ENCODE measurements at regions not wholly inside any gene's neighbourhood (a gene's known extent, or its start where the extent isn't known, plus 50 kb on each side); places are given as distances from the start of the nearest gene placed in this dataset.
A peak's percentile ranks its signal among the peaks of the same experiment; 100 is the strongest.

DNA sequence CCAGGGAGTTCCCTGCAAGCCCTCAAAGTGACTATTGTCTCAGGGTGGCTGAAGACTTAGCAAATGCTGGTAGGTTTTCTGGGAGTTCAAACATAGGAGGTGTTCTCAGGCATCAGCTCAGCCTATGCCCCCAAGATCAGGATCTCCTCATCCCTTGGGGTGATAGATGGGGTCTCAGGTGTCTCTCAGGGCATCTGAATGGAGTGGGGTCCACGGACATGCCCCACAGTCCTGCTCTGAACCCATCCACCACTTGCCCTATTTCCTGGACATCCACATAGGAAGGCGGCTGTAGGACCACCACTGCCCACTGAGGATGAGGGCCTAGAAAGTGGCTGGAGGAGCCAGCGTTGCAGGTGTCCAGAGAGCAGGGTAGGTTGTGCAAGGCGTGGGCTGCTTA, 287.0 kb upstream of the CXCR4 start:
- no peak for DNase-seq (ENCODE audit: low read depth in 2 of 2)

DNA sequence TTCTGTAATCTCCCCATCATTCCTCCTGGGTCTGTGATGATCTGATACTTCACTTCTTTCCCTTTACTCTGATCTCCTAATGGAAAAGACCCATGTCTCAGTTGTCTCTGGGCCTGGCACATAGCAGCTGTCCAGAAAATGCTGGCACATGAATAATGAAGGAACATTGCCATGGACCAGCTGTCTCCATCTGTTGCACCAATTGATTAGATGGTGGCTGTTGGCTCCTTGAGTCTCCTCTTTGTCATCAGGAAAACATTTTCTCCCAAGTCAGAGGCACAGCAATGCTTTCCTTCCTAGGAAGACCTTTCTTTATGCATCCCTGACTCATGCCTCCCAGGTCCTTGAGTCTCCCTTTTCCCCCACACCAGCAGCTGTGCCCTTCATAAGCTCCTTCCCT, 286.2 kb upstream of the CXCR4 start:
- no peak for DNase-seq (ENCODE audit: low read depth in 2 of 2)

DNA sequence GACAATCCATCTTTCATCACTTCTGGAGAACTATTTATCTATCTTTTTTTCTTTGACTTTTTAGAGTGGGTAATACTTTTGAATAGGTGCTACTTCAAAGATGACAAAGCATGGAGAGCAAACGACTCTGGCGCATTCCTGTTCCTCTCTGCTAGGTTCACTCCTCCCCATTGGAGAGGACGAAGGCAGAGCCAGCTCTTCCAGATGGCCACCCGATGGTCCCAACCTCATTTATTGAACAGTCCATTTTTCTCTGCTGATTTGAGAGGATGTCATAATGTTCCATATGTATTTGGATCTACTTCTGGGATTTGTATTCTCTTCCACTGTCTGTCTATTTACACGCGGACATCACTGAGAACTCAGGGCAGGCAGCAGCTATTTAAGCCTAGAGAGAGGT, 284.3 kb upstream of the CXCR4 start:
- no peak for DNase-seq (ENCODE audit: low read depth in 2 of 2)

DNA sequence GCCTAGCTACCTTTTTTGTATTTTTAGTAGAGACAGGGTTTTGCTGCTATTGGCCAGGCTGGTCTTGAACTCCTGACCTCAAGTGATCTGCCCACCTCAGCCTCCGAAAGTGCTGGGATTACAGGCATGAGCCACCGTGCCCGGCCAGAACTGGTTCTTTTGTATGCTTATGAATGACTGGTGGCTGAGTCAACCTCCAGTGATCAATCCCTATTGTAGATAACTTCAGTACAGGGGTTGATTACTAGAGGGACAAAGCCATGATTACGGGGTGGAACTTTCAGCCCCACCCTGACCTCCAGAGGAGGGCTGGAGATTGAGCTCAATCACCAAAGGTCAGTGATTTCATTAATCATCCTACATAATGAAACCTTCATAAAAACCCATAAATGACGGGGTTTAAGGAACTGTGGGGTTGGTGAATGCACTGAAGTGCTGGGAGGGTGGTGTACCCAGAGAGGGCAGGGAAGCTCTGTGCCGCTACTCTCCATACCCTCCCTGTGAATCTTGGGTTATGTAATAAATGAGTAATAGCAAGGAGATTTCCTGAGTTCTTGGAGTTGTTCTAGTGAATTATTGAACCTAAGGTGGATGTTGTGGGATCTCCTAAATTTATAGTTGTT, 281.8 kb upstream of the CXCR4 start:
- DNase-seq (ENCODE audit: low read depth in 2 of 2): no peak

DNA sequence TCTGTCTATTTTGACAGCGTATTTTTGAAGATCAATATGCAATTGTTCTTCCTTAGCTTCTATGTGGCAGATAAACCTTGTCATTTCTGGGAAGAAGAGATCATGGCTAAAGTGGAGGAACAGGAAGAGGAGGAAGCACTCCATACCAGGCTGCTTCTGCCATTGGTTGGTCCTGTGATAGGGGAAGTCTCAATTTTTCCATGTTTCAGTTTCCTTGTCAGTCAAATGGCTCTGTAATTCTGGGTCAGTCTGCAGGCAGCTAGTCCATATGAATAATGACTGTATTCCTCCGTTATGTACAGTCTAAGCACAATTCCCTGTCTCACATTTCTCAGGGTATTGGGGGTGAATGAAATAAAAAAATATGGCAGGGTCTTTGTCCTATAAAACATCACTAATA, 277.6 kb upstream of the CXCR4 start:
- no peak for DNase-seq (ENCODE audit: low read depth in 2 of 2)

DNA sequence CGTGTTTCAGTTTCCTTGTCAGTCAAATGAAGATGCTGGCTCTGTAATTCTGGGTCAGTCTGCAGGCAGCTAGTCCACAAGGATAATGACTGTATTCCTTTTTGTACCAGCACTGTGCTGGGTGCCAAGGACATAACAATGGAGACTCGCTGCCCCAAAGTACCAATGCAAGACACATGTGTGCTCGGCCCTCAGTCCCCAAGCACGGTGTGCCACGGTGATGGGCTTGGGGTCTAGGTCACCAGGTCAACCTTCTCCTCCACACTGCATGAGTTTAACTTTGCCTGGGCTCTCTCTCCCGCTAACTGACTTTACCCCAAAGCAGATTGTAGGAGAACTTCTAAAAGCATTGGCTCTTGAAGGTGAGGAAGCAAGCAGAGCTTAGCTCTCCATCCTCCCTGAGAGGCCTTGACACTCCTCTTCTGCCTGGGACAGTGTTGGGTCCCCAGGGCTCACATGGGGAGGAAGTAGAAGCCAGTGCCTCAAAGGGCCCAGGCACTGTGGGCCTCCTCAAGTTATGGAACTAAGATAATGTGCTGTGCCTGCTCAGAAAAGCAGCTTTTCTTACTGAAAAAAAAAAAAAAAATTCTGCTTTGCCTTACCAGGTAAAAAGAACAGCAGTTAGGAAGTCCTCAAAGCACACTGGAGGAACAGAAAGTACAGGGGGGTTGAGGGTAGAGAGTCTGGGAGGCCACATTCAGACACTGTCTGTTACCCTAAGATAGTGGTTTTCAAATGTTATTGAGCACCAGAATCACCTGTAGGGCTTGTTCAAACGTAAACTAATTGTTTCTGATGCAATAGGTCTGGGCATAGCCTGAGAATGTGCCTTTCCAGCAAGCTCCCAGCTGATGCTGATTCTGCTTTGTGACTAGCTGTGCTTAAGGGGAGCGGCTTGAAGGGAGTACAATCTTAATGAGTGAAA, 276.4 kb upstream of the CXCR4 start:
- DNase-seq (ENCODE audit: low read depth in 2 of 2): no peak

DNA sequence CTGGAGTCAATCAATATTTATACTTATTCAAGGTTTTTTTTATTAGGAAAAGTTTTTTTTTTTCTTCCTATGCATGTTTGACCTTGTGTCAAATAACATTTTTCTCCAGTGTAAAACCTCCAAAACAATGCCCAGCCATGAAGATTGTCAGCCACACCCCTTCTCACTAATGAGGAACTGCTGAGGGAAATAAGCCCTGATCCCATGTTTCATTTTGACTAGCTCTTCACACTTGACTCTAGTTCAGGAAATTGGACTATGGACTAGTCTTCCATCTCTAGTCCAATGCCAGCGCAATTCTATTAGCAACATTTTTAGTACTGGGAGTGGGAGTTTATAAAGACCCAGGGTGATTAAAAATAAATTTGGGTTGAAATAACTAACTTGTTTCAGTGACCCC, 275.6 kb upstream of the CXCR4 start:
- no peak for DNase-seq (ENCODE audit: low read depth in 2 of 2)

DNA sequence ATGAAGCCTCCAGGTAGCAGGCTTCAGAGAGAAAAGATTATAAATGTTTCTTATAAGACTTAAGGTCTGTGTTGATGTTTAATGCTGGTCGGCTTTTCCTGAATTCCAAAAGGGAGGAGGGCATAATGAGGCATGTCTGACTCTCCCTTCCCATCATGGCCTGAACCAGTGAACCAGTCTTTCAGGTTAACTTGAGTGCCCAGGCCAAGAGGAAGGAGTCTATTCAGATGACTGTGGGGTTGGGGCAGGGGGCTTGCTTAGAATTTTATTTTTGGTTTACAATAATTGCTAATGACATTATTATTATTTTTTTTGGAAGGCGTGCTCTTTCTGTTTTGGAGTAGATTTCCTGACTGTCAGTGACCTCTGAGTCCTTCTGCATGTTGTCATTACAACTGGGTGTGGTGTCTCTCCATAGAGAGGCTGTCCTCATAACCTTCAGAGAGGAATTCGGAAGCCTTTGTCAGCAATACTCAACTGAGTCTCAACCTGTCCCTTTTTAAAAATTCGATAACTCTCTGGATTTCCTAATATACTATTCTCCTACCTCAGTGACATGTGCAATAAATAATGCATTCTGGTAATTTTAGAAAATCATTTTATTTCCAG, 275.1 kb upstream of the CXCR4 start:
- DNase-seq (ENCODE audit: low read depth in 2 of 2): no peak

DNA sequence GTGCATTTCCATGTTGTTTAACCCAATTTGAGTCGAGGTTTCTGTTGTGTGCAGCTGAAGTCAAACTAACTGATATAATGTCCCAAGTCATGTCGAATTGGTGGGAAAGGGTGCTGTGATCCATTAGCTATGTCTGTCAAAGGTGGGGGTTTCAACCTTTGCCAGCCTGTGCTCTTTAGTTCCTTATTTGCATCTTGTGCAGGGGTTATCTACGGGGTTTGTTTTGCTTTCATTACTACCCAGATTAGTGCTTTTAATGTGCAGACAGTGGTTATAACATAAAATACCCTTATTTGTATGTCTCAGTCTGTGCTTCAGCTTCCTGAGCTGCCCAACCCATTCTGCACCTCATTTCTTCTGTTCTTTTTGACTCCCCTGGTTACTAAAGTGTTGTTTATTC, 271.9 kb upstream of the CXCR4 start:
- DNase-seq (ENCODE audit: low read depth in 2 of 2): no peak

DNA sequence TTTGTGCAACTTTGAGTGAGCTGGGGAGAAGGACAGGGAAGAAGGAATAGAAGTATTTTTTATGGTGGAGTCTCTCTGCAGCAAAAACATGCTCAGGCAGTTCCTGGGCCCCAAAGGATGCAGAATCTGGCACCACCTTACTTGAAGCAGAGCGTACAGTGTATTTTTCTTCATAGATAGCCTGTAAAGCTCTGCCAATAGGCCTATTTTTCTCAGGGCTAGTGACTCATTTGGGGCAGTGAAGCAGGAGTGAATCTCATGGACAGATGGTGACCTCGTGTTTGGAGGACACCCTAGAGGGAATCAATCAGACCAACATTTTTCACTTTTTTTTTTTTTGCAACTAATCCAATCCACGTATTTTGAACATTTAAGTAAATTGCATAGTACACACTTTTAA, 268.1 kb upstream of the CXCR4 start:
- no peak for DNase-seq (ENCODE audit: low read depth in 2 of 2)

DNA sequence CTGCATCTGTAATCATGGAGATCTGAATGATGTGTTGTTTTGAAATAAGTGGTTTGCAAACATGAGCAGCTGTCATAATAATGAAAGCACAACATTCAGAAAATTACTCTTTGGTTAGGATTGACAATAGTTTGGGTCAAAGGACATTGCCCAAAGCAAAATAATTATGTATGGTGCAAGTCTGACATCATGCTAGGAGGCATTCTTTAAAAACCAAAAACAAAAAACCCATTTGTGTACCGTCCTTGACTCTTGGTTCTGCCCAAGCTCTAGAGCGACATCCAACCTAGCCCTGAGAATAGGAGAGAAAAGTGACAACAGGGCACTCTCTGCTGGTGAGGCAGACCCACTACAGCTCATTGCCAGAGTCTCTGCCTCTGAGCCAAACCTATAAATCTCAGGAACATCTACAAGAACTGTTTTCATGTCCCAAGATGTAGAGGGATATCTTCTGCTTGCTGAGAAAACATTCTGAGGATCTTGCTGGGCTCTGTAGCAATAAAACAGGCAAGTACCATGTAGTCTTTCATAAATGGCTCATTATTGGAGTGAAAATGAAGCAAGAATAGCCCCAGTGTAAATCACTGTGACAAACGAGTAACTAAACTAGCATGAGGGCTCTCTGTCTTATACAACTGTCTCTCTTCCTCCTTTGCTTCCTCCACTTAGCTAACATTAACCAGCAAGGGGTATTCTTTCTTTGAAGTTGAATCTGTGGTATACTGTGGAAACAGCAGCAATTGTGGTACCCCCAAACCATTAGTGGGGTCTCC, 266.8 kb upstream of the CXCR4 start:
- peak in 1 of 2 donors; percentile 31 for DNase-seq (ENCODE audit: low read depth in 2 of 2)

DNA sequence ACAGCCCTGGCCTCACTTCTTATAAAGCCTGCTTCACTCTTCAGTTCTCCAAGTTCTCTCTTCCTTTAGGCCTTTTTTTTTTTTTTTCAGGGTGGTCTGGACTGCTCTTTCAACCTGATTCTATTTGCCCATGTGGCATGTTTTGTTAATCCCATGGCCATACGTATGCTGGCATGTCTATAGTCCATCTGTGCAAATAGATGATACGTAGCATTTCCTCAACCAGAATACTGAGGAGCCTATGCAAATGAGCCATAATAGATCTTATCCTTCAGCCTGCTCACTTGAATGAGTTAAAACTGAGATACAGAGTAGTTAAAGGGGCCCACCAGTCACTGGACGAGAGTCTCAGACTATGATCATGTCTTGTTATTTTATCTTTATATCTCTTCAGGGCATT, 265.2 kb upstream of the CXCR4 start:
- no peak for DNase-seq (ENCODE audit: low read depth in 2 of 2)

DNA sequence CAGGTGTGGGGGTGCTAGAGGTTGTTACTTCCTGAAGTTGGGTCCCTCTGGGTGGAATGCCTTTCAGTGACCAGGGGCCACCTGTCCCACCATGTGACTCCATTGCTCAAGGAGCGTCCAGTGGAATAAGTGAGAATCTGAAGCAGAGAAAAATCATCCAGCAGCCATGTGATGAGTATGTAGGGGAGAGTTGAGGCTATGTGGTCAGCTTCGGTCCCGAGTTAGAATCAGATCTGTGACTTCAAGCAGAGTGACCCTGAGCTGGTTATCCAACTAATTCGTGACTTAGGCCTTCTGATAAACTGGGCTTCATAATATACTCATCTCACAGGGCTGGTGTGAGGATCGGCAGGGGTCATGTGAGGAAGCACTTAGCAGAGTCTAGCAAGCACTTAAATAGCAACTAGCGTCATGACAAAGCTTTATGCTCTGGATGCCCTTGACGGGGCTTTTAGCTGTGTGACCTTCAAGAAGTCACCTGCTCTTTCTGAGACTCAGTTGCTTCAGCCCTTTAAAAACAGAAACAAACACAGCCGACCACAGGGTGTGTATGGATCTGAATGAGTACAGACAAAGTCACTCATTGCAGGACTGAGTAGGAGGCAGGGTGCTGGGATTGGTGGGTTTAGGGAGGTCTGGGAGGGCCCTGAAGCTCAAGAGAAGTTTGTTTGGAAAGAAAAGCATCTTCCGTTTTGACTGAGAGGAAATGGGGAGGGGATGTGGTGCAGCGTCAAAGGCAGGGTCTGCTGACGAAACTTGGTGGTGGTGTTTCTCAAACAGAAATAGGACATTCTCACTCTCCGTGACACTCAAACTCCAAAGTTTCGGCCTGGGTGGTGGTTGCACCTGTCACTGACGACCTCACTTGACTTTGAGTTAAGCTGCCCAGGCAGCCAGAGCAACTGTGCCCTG, 264.0 kb upstream of the CXCR4 start:
- peak; percentile 57 to 81 for DNase-seq (ENCODE audit: low read depth in 2 of 2)

DNA sequence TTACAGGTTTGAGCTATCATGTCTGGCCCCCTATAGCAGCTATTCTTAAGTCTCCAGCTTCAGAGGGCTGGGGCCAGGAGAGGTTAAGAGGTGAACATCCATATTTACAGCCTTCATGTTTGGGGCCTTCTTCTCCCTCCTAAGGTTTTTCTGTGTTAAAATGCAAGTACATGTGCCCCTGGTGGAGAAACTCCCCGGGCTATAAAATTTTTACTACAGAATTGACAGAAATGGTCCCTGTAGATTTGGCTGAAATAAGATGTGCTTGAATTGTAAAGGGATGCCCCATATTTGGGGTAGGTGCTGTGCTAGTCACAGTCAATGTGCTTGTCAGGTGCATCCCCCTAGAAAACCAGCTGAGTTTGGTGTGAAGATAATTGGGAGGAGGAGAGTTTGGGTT, 263.3 kb upstream of the CXCR4 start:
- DNase-seq (ENCODE audit: low read depth in 2 of 2): no peak

DNA sequence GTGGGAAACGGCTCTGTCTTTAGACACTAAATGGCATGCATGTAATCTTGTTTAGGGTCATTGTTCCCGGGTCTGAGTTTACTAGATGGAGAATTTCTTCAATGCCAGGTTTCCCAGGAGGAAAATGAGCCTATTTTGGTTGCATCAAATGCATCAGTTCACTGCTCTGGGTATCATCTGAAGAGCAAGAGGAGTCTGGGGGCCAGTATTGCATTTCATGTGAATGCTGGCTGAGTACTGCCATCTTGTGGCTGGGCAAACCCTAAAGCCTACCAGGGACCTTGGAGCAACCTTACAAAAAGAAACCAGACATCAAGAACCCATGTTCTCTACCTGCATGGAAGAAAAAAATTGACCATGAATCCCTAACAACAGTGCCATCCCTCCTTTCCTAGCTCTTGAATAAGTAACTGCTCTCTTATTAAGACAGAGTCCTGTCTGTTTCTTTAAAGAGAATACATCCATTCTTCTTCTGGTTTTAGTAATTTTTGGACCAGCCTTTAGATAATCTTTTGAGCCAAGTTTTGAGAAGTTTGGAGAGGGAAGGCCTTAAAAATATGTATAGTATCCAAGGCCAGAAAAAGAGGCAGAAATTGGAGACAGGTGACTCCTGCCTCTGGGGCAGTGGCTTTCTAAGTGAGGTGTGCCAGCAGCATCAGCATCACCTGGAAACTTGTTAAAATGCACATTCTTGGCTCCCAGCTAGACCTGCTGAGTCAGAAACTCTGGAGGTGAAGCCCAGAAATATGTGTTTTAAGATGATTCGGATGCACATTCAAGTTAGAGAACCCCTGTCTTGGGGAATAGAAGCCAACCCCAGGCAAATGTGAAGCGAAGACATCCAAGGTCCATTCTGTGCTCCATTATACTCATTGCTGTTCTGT, 261.0 kb upstream of the CXCR4 start:
- peak; percentile 59 to 71 for DNase-seq (ENCODE audit: low read depth in 2 of 2)

DNA sequence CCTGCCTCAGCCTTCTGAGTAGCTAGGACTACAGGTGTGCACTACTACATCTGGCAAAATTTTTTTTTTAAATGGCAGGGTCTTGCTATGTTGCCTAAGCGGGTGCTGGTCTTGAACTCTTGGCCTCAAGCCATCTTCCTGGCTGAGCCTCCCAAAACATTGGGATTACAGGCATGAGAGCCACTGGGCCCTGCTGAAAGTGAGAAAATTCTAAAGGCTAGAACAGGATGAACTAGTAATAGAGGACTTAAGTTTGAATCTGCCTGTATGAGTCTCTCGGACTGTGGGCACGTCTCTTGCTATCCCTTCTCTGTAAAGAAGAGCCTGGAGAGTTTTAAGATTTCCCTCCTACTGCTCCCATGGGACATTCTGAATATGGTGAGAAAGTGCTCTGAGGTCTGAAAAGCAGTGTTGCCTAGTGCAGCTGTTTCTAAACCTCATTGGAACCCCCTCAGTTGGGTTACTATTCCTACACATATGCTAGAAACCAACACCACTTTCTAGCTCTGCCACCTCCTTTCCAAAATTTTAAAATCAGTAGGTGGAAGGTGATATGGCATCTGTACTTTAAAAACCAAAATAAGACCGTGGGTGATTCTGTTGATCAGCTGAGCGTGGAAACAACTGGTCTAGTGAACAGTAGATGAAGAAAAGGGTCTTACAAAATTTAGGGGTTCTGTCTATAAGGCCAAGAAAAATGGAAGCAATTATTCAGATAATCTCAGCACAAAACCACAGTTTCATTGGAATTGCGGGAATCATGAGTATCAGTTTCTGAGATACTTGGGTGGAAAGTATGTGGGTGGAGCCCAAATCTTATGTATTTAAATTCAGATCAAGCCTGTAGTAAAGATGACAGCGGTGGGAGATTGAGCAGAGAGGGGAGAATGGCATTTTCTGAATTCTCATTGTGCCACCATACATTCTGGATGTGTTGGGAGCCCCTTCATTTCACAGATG, 259.8 kb upstream of the CXCR4 start:
- DNase-seq (ENCODE audit: low read depth in 2 of 2): no peak

DNA sequence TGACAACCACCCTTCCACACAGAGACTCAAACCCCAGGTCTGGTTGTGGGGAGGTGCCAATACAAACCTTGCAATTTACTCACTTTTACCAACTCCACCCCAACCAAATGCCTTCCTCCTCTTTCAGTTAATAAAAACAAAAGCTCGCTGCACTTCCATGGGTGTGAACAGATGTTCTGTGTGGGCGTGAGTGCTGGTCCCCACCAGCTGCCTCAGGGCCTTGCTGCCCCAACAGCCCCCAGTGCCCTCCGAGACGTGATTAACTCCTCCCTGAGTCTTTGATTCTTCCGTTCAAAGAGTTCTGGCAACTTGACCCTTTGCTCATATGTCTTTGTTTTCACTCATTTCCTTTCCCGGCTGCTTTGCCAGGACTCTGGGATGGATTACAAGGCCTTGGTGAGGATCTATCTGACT, 258.9 kb upstream of the CXCR4 start:
- DNase-seq (ENCODE audit: low read depth in 2 of 2): no peak

DNA sequence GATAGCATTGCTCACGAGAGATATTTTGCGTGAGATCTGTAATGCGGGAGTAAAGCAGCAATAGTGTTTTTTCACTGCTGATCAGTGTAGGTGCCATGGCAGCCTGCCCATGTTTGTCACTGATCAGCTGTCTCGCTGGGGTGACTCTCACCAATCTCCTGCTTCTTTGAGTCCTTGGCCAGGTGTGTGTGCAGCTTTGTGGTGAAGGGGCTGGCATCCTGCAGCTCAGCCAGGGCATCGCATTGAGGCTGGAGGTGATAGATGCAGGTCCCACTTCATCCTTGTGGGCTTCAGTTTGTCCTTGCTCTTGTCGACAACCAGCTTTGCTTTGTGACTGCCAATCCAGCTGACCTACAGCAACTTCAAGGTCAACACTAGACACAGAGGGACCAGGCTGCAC, 258.3 kb upstream of the CXCR4 start:
- no peak for DNase-seq (ENCODE audit: low read depth in 2 of 2)
